GM12878 (cell line): ENCODE measurements at regions not wholly inside any gene's neighbourhood (a gene's known extent, or its start where the extent isn't known, plus 50 kb on each side); places are given as distances from the start of the nearest gene placed in this dataset.

Experiments used
- ATAC-seq: fragments of 200-7000 bp; cut with Tn5 transposase; 3 replicates; pipeline ENCODE4 v1.9.1; 2020; ENCODE audit warnings: mild to moderate bottlenecking, moderate library complexity
- BruUV-seq: library from RNA; stranded (reverse); fragments of 400-500 nt; replicated peaks from 2 replicates; lab custom pipeline; 2021; lab: Mats Ljungman, UMichigan
- CTCF ChIA-PET: fragments of 300-600 bp; sonication (Branson Sonifier 250); formaldehyde crosslinking; extraction: SDS; loops from one replicate; lab custom pipeline; 2021; ENCODE audit warnings: inconsistent platforms; lab: Yijun Ruan, JAX
- POLR2A ChIA-PET: fragments of 350-600 bp; formaldehyde crosslinking; extraction: SDS; loops from one replicate; lab custom pipeline; 2021; ENCODE audit warnings: inconsistent platforms; lab: Charles Lee
- RAD21 ChIA-PET: fragments of 300-600 bp; sonication (Branson Sonifier 250); formaldehyde crosslinking; loops from one replicate; lab custom pipeline; 2023; ENCODE audit warnings: antibody characterized with exemption; ENCODE audit not compliant: unreplicated experiment; lab: Charles Lee
- SMC1A ChIA-PET: fragments of 300-600 bp; sonication (Branson Sonifier 250); formaldehyde crosslinking; loops from one replicate; lab custom pipeline; 2023; ENCODE audit not compliant: unreplicated experiment, uncharacterized antibody; lab: Charles Lee
- DNase-seq: peaks from one replicate; pipeline ENCODE4 v3.0.0-alpha.2; 2011; ENCODE audit warnings: low read depth, low spot score
- FAIRE-seq: peaks from 3 replicates; lab custom pipeline; 2011; peaks lifted over from hg19 to GRCh38; lab: Jason Lieb, UNC
- H2AFZ ChIP-seq: 2 replicates; pipeline ENCODE4 v1.6.0; 2011; ENCODE audit warnings: low read depth, low read length, control low read depth; ENCODE audit not compliant: control insufficient read depth
- H3K27ac ChIP-seq: 2 replicates; pipeline ENCODE4 v1.5.1; 2011; ENCODE audit warnings: control low read depth; ENCODE audit not compliant: control insufficient read depth, insufficient read depth
- H3K27me3 ChIP-seq, 2 experiments: replicated peaks in 1 of 2; 2 replicates each; pipeline versions ENCODE4 v1.6.0 to v1.6.1; 2011; ENCODE audit warnings: low read length in 1 of 2; ENCODE audit not compliant: control insufficient read depth in 2 of 2, insufficient read depth in 2 of 2
- H3K36me3 ChIP-seq, 2 experiments: 2 replicates each; pipeline ENCODE4 v1.5.1; 2011; ENCODE audit warnings: low read length in 1 of 2; ENCODE audit not compliant: control insufficient read depth in 2 of 2, insufficient read depth in 2 of 2
- H3K4me1 ChIP-seq: 2 replicates; pipeline ENCODE4 v1.6.1; 2011; ENCODE audit warnings: mild to moderate bottlenecking, low read length, moderate library complexity, mixed read lengths; ENCODE audit not compliant: control insufficient read depth, insufficient read depth
- H3K4me2 ChIP-seq: 2 replicates; pipeline ENCODE4 v1.6.0; 2011; ENCODE audit warnings: control low read depth; ENCODE audit not compliant: control insufficient read depth, insufficient read depth
- H3K4me3 ChIP-seq: fragments of 200-600 bp; sonication (generic); 2 replicates; pipeline ENCODE4 v1.5.1; 2016
- H3K79me2 ChIP-seq: 2 replicates; pipeline ENCODE4 v1.6.0; 2011; ENCODE audit warnings: low read length; ENCODE audit not compliant: control insufficient read depth, insufficient read depth
- H3K9ac ChIP-seq: 2 replicates; pipeline ENCODE4 v1.8.0; 2011; ENCODE audit warnings: low read length, control low read depth, mixed read lengths; ENCODE audit not compliant: control insufficient read depth, insufficient read depth
- H3K9me3 ChIP-seq: replicated peaks from 3 replicates; pipeline ENCODE4 v1.5.1; 2011; ENCODE audit warnings: mild to moderate bottlenecking, low read length; ENCODE audit not compliant: control insufficient read depth, insufficient read depth
- H4K20me1 ChIP-seq: 2 replicates; pipeline ENCODE4 v1.6.0; 2011; ENCODE audit not compliant: control insufficient read depth, insufficient read depth
- CHD1 ChIP-seq: IDR thresholded peaks from 2 replicates; pipeline ENCODE4 v1.6.1; 2012; ENCODE audit warnings: low read depth, low read length, improper control_type of control experiment
- DPF2 ChIP-seq: fragments of 450-650 bp; IDR thresholded peaks from 2 replicates; pipeline ENCODE4 v1.6.1; 2017; ENCODE audit warnings: mild to moderate bottlenecking
- HDGF ChIP-seq: fragments of 450-650 bp; IDR thresholded peaks from 2 replicates; pipeline ENCODE4 v1.6.1; 2016; ENCODE audit warnings: antibody characterized with exemption
- MEF2B ChIP-seq: fragments of 450-650 bp; IDR thresholded peaks from 2 replicates; pipeline ENCODE4 v1.6.1; 2018; ENCODE audit warnings: mild to moderate bottlenecking, moderate library complexity; ENCODE audit not compliant: partially characterized antibody, poor library complexity, severe bottlenecking
- MTA3 ChIP-seq: IDR thresholded peaks from 2 replicates; pipeline ENCODE4 v1.6.1; 2012; ENCODE audit warnings: low read length, inconsistent platforms, borderline replicate concordance
- ZNF622 ChIP-seq: fragments of 450-650 bp; IDR thresholded peaks from 2 replicates; pipeline ENCODE4 v1.6.1; 2017; ENCODE audit warnings: mild to moderate bottlenecking, inconsistent platforms
- WGBS: methylation state at CpG from one replicate; pipeline ENCODE4 v1.1.6; 2016; ENCODE audit warnings: low lambda C conversion rate; ENCODE audit not compliant: insufficient replicate concordance, insufficient coverage; ENCODE audit errors: missing lambda C conversion rate; 5-methylcytosine and 5-hydroxymethylcytosine counted together
- in situ Hi-C: fragments of 300-500 bp; cut with MboI; formaldehyde crosslinking; loops from 9 replicates; pipeline ENCODE4 v1.14.3; 2018; ENCODE audit warnings: mixed read lengths
- intact Hi-C: fragments of 100-400 bp; cut with micrococcal nuclease; formaldehyde crosslinking; loops from one replicate; pipeline ENCODE4 v1.14.2; 2022; ENCODE audit not compliant: unreplicated experiment
- TF ChIP-seq, protein P1 (sequence below): IDR thresholded peaks from 2 replicates; pipeline ENCODE4 v1.6.1; 2011; ENCODE audit warnings: borderline replicate concordance, low read depth, mild to moderate bottlenecking, moderate library complexity, low read length; ENCODE audit not compliant: insufficient read depth, poor library complexity, severe bottlenecking

DNA sequence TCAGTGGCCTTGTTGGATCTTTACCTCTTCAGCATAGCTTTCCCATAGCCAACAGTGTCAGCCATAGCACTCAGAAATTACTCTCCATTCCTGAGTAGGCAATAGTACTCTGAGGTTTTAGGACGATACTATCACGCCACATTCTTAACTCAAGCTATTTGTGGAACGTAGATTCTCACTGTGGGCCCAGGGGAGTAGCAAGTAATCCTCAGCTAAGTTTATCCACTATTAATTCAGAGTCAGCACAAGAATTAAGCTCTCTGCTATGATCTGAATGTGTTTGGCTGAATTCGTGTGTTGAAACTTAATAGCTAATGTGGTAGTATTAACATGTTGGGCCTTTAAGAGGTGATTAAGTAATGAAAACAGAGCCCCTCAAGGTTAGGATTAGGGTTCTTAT, 858.8 kb upstream of the NUDT12 start:
- SMC1A ChIA-PET, result interaction anchor here (1.2 kb wide), 1 partner anchor 24 kb away, joined by 3 read pairs; no protein-coding TSS in a partner anchor
- no TSS peak for BruUV-seq
- no peak overlapping the region for H3K9ac ChIP-seq
- H3K27me3 ChIP-seq, result no peaks in the 10 kb centered on the region
- ATAC-seq (no peak), DNase-seq (no peak)
- intact Hi-C loops, result no loop called here
- no peaks in the 10 kb centered on the region for H3K9me3 ChIP-seq
- H3K4me3 ChIP-seq, result no peak overlapping the region
- TF ChIP-seq CHD1 (no peak), HDGF (no peak)
- TF ChIP-seq, all 136 proteins: peak for 0
- CTCF ChIA-PET, result no interaction called here
- H3K27ac ChIP-seq, result no peak overlapping the region
- FAIRE-seq, result no peak
- H3K36me3 ChIP-seq, result no peaks in the 10 kb centered on the region
- H2AFZ ChIP-seq, result no peak overlapping the region
- no peak overlapping the region for H3K4me2 ChIP-seq
- no peaks in the 10 kb centered on the region for H3K79me2 ChIP-seq
- POLR2A ChIA-PET, result no interaction called here
- in situ Hi-C loops, result no loop called here
- no peaks in the 10 kb centered on the region for H4K20me1 ChIP-seq
- RAD21 ChIA-PET, result no interaction called here
- H3K4me1 ChIP-seq, result no peaks in the 10 kb centered on the region
- 3% methylated on average over 4 of the region's 4 CpGs for WGBS

- WGBS, result 0% methylated on average over 1 of the region's 1 CpG
- Histone ChIP-seq H3K9ac (no peak overlapping the region), H3K4me3 (no peak overlapping the region), H3K27me3 (no peaks in the 10 kb centered on the region), H3K9me3 (no peaks in the 10 kb centered on the region), H3K79me2 (no peaks in the 10 kb centered on the region), H3K27ac (no peak overlapping the region), H2AFZ (no peak overlapping the region), H4K20me1 (no peaks in the 10 kb centered on the region), H3K36me3 (no peaks in the 10 kb centered on the region), H3K4me2 (no peak overlapping the region), H3K4me1 (no peaks in the 10 kb centered on the region)
- POLR2A ChIA-PET, result no interaction called here
- intact Hi-C loops (no loop called here), in situ Hi-C loops (no loop called here)
- RAD21 ChIA-PET, result no interaction called here
- TF ChIP-seq ZNF622, result no peak
- TF ChIP-seq, protein P1, sequence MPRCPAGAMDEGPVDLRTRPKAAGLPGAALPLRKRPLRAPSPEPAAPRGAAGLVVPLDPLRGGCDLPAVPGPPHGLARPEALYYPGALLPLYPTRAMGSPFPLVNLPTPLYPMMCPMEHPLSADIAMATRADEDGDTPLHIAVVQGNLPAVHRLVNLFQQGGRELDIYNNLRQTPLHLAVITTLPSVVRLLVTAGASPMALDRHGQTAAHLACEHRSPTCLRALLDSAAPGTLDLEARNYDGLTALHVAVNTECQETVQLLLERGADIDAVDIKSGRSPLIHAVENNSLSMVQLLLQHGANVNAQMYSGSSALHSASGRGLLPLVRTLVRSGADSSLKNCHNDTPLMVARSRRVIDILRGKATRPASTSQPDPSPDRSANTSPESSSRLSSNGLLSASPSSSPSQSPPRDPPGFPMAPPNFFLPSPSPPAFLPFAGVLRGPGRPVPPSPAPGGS, result no peak
- no peak for TF ChIP-seq CHD1
- no peak for TF ChIP-seq DPF2
- no peak for TF ChIP-seq MTA3
- TF ChIP-seq MEF2B, result no peak
- DNase-seq (no peak), FAIRE-seq (no peak), ATAC-seq (no peak)
- BruUV-seq, result no TSS peak
- CTCF ChIA-PET, result no interaction called here
- SMC1A ChIA-PET, result interaction anchor here (1.4 kb wide), 1 partner anchor 95 kb away, joined by 3 read pairs; no protein-coding TSS in a partner anchor
Measured at GRCh38 chr5:104418056-104418455, 855.5 kb upstream of the NUDT12 start.
